WI38 (cell line): ENCODE measurements at regions not wholly inside any gene's neighbourhood (a gene's known extent, or its start where the extent isn't known, plus 50 kb on each side); places are given as distances from the start of the nearest gene placed in this dataset.

Experiments
- H3K4me3 ChIP-seq: 2 replicates; pipeline ENCODE4 v1.5.1; 2011; ENCODE audit warnings: low read depth, mild to moderate bottlenecking, control low read depth, low read length
- TF ChIP-seq, protein P1 (sequence below): IDR thresholded peaks from 2 replicates; pipeline ENCODE4 v1.5.1; 2012; ENCODE audit warnings: low read depth, mild to moderate bottlenecking, control low read depth, low read length

DNA sequence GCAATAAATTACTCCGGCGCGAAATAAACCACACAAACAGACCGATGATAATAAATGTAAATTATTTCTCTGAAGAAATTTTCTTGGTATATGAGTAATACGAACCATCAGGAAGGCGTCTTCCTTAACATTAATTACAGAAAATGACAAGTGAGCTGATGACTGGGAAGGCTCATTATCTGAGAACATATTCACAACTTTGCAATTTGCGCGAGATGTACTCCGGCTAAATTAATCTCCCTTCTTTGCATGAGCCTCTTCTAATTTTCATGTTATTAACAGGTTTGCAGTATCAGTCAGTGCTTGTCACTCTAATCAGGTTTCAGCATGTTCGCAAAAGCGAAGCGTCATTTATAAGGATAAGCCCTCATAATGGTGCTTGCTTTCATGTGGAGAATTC is 218.9 kb upstream of the MVB12B start:
- H3K4me3 ChIP-seq = no peak overlapping the region
- TF ChIP-seq, protein P1, sequence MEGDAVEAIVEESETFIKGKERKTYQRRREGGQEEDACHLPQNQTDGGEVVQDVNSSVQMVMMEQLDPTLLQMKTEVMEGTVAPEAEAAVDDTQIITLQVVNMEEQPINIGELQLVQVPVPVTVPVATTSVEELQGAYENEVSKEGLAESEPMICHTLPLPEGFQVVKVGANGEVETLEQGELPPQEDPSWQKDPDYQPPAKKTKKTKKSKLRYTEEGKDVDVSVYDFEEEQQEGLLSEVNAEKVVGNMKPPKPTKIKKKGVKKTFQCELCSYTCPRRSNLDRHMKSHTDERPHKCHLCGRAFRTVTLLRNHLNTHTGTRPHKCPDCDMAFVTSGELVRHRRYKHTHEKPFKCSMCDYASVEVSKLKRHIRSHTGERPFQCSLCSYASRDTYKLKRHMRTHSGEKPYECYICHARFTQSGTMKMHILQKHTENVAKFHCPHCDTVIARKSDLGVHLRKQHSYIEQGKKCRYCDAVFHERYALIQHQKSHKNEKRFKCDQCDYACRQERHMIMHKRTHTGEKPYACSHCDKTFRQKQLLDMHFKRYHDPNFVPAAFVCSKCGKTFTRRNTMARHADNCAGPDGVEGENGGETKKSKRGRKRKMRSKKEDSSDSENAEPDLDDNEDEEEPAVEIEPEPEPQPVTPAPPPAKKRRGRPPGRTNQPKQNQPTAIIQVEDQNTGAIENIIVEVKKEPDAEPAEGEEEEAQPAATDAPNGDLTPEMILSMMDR = no peak

DNA sequence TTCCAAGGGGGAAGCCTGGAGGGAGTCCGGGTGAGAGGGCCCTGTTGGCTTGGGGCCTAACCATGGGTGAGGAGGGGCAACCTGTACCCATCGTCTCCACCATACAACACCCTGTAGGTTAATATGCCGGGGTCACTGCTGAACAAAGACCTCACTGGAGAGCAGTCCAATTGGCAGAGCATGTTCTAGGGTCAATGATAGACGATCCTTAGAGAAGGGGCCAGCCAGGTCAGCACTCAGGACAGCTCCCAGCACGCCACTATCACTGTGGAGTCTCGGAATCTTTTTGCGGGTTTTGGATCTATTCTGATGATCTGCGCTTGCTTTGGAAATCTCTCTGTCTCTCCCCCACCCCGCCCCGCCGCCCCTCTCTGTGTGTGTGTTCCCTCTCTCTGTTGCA is 218.4 kb upstream of the MVB12B start:
- TF ChIP-seq, protein P1 = no peak
- H3K4me3 ChIP-seq = no peak overlapping the region

DNA sequence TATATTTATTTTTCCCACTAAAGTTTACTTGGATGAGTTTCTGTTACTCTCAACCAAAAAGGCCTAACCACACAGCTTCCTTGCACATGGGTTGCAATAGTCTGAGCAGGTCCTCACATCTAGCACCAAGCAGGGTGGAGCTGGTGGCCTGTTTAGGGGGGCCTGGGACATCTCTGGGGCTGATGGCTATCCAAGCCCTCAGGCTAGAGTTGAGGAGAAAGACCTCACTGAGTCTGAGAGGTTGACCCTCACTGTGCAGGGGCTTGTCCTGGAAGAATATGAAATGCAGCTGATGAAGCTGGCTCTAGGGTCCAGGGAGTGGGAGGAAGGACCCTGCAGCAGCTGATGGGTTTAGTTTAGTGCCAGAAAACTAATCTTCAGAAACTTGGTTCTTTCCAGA is 217.1 kb upstream of the MVB12B start:
- TF ChIP-seq, protein P1 = no peak

GRCh38 chr9:126111556-126111955 is 215.1 kb upstream of the MVB12B start:
- TF ChIP-seq, protein P1 = no peak
- no peak overlapping the region for H3K4me3 ChIP-seq

More for the DNA sequence above, 217.1 kb upstream of the MVB12B start:
- no peak overlapping the region for H3K4me3 ChIP-seq

DNA sequence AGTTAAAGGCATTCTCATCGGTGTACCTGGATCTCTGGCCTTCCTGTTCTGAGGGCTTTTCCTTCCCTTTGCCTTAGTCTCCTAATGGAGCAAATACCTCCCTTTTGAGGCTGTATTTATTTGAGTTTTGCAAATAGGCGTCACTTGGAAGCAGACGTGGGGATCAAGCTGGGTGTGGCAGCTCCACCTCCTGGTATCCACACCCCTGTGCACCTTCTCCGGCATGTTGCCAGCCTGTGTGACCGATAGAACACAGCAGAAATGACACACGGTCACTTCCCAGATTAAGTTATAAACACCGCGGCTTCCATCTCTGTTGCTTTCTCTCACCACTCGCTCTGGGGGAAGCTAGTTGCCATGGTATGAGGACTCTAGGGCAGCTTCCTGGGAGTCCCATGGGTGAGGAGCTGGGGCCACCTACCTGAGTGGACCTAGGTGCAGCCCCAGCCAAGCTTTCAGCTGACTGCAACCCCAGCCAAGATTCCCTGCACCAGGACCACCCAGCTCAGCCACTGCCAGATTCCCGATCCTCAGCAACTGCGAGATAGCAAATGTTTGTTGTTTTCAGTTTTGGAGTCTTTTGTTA is 214.4 kb upstream of the MVB12B start:
- H3K4me3 ChIP-seq = no peak overlapping the region
- TF ChIP-seq, protein P1 = no peak

DNA sequence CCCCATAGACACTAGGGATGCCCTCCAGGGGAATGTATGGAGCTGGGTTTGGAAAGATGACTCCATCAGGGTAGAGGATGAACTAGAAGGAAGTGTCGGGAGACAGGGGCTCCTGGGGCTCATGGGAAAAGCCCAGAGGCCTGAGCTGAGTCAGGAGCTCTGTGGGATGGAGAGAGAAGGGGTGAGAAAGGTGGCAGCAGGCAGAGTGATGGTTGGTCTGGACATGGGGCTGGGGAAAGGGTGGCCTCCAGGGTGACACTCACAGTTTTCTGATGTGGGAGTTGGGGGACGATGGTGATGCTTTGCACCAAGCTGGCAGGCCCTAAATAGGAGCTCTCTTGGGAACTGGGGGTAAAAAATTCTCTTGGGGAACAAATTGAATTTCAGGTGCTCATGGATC is 213.5 kb upstream of the MVB12B start:
- TF ChIP-seq, protein P1 = no peak

DNA sequence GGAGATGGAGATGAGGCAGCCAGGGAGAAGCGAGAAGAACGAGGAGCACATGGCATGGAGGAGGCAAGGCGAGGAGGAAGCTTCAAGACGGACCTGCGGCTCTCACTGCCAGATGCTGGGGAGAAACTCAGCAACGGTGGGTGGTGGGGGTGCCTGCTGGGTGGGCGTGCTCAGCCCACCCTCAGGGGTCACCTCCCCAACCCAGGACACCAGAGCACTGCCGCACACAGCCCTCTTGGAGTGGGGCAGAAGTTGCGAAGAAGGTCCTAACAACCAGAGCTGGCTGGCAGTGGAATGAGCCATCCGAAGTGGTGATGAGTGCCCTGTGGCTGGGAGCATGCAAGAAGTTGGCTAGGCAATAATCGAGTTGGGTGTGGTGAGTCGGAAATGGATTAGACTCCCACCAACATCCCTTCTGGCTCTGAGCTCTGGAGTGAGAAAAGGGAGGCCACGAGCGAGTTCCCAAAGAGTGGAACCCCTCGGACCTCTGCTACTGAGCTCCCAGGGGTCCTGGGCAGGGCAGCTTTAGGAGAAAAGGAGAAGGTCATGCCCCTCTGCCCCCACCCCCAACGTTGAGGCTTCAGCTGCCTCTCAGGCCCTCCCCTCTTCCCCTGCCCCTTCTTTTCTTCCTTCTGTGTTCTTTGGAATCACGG is 212.7 kb upstream of the MVB12B start:
- H3K4me3 ChIP-seq = no peak overlapping the region
- TF ChIP-seq, protein P1 = no peak

More for the DNA sequence above, 213.5 kb upstream of the MVB12B start:
- H3K4me3 ChIP-seq = no peak overlapping the region
